IPS-11a (cell line): ENCODE measurements at regions not wholly inside any gene's neighbourhood (a gene's known extent, or its start where the extent isn't known, plus 50 kb on each side); places are given as distances from the start of the nearest gene placed in this dataset.
"Not testable (repeated sequence)": the region's sequence is repeated elsewhere in the genome, so short reads cannot be mapped to it uniquely, and the experiment has no call there.

Experiments
- H3K4me3 ChIP-seq: one replicate; pipeline ENCODE4 v1.5.1; 2013; ENCODE audit warnings: low read depth, low read length, control low read depth

DNA sequence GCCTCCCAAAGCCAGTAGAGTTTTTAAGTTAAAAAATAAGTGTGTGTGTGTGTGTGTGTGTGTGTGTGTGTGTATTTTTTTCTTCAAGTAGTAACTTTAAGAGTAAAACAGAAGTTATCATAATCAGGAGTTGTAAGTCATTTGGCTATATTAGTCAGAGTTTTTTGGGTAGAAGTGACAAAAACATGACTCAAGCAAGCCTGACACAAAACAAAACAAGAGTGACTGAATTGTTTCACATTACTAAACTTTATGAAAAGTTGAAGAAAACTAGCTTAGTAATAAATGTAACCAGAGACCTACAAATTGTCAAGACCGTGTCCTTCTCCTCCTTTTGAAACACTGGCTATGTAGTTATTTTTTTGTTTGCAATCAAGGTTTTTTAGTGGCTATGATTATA is 738.0 kb upstream of the PITX2 start:
- H3K4me3 ChIP-seq = no peak overlapping the region

- H3K4me3 ChIP-seq = no peak overlapping the region
Observed at GRCh38 chr4:111362941-111363361, 740.1 kb upstream of the PITX2 start.

DNA sequence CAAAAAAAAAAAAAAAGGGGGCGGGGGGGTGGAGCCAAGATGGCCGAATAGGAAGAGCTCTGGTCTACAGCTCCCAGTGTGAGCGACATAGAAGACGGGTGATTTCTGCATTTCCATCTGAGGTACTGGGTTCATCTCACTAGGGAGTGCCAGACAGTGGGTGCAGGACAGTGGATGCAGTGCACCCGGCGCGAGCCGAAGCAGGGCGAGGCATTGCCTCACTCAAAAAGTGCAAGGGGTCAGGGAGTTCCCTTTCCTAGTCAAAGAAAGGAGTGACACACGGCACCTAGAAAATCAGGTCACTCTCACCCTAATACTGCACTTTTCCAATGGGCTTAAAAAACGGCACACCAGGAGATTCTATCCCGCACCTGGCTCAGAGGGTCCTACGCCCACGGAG is 755.0 kb upstream of the PITX2 start:
- H3K4me3 ChIP-seq = not testable (repeated sequence)

- H3K4me3 ChIP-seq = no peak overlapping the region
Observed at GRCh38 chr4:111388561-111388960, 756.7 kb upstream of the FAM241A start.

- H3K4me3 ChIP-seq = no peak overlapping the region
Observed at GRCh38 chr4:111391829-111392228, 753.4 kb upstream of the FAM241A start.

GRCh38 chr4:111393781-111394180 is 751.5 kb upstream of the FAM241A start:
- no peak overlapping the region for H3K4me3 ChIP-seq

GRCh38 chr4:111398906-111399330 is 746.3 kb upstream of the FAM241A start:
- H3K4me3 ChIP-seq = no peak overlapping the region

GRCh38 chr4:111399623-111400022 is 745.6 kb upstream of the FAM241A start:
- H3K4me3 ChIP-seq = no peak overlapping the region

GRCh38 chr4:111400741-111401140 is 744.5 kb upstream of the FAM241A start:
- no peak overlapping the region for H3K4me3 ChIP-seq

- no peak overlapping the region for H3K4me3 ChIP-seq
Observed at GRCh38 chr4:111404673-111405072, 740.6 kb upstream of the FAM241A start.

DNA sequence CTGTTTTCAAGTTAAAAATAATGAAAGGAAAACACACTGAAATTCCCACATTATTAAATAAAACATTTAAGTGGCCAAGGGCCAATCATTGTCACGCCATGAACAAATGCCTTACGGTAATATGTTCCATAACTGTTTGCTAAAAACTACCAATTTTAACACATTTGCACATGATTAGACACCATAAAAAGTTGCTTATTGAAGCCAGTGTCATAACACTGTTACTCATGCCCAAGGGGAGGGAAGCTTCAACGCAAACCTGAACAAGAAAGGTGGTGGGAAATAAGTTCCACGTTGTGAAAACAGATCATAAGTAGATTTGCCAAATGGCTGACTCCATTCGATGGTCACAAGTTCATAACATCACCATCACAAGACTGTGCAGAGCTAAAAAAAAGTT is 739.3 kb upstream of the FAM241A start:
- no peak overlapping the region for H3K4me3 ChIP-seq

DNA sequence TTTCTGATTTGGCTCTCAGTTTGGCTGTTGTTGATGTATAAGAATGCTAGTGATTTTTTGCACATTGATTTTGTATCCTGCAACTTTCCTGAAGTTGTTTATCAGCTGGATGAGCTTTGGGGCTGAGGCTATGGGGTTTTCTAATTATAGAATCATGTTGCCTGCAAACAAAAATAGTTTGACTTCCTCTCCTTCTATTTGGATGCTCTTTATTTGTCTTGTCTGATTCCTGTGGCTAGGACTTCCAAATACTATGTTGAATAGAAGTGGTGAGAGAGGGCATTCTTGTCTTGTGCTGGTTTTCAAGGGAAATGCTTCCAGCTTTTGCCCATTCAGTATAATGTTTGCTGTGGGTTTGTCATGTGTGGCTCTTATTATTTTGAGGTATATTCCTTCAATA is 734.7 kb upstream of the FAM241A start:
- no peak overlapping the region for H3K4me3 ChIP-seq

DNA sequence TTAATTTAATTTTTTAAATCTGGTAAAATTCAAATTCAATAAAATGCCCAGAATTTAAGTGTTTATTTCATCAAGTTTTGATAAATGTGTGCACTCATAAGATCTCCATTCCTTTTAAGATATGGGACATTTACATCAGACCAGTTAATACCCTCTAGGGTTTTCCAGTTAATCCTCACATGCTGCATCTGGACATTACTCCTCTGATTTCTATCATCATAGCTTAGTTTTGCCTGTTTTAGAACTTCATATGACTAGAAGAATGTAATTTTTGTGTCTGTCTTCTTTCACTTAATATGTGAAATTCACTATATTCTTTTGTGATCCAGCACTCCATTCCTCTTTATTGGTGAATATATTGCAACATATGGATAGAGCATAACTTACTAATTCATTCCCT is 727.7 kb upstream of the FAM241A start:
- H3K4me3 ChIP-seq = no peak overlapping the region

- no peak overlapping the region for H3K4me3 ChIP-seq
Observed at GRCh38 chr4:111433441-111433840, 711.8 kb upstream of the FAM241A start.

- no peak overlapping the region for H3K4me3 ChIP-seq
Observed at GRCh38 chr4:111434586-111434985, 710.7 kb upstream of the FAM241A start.

GRCh38 chr4:111435986-111436744 is 709.1 kb upstream of the FAM241A start:
- H3K4me3 ChIP-seq = no peak overlapping the region

DNA sequence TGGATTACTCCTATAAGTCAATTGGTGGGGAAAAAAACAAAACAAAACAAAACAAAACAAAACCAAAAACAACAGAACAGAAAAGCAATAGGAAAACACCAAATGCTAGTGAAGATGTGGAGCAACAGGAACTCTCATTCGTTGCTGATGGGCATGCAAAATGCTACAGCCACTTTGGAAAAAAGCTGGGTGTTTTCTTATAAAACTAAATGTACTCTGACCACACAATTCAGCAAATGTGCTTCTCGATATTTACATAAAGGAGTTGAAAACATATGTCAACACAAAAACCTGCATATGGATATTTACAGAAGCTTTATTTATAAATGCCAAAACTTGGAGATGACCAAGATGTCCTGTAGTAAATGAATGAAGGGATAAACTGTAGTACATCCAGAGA is 703.6 kb upstream of the FAM241A start:
- H3K4me3 ChIP-seq = no peak overlapping the region

GRCh38 chr4:111444836-111445235 is 700.4 kb upstream of the FAM241A start:
- H3K4me3 ChIP-seq = not testable (repeated sequence)

GRCh38 chr4:111449657-111450056 is 695.6 kb upstream of the FAM241A start:
- no peak overlapping the region for H3K4me3 ChIP-seq

GRCh38 chr4:111450867-111451266 is 694.4 kb upstream of the FAM241A start:
- no peak overlapping the region for H3K4me3 ChIP-seq

DNA sequence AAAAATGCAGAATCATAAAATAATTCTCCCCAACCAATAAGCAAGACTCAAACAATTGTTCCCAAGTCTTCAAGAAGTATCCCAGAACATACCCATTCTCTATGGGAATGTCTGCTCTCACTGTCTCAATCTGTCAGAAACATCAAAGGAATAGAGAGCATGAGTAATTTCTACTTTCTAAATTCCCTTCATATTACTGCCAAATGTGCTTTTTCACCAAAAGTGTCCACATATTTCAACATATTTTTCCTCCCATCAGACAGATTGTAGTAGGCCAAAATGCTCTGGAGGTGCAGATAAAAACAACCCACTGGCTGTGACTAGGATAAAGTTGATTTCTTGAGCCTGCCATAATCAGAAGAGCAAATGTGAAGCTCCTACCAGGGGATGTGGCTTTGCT is 692.0 kb upstream of the FAM241A start:
- H3K4me3 ChIP-seq = no peak overlapping the region

DNA sequence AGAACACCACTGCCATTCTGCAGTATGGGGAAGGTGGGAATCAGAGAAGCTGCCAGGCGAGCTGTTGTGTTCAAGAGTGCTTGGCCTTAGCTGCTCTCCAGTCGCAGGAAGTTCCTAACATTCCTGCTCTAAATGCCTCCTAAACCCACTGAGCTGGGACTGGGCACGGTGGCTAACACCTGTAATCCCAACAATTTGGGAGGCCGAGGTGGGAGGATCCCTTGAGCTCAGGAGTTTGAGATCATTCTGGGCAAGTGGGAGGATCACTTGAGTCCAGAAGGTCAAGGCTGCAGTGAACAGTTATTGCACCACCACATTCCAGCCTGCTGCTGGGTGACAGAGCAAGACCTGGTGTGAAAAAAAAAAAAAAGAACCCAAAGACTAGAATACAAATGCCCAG is 690.3 kb upstream of the FAM241A start:
- no peak overlapping the region for H3K4me3 ChIP-seq
